Liver (tissue), 3 donors: ENCODE measurements at regions not wholly inside any gene's neighbourhood (a gene's known extent, or its start where the extent isn't known, plus 50 kb on each side); places are given as distances from the start of the nearest gene placed in this dataset.
A peak's percentile ranks its signal among the peaks of the same experiment; 100 is the strongest.

Experiments
- CTCF ChIP-seq: fragments of 150-350 bp; IDR thresholded peaks from 2 replicates; pipeline ENCODE4 v1.5.1; 2017; ENCODE audit warnings: improper control_type of control experiment, low read depth, low read length; ENCODE audit not compliant: missing input control
- HNF4A ChIP-seq, 2 donors: conservative IDR thresholded peaks; 2 replicates each; pipeline ENCODE4 v1.6.1; 2016; ENCODE audit warnings: antibody characterized with exemption in 2 of 2, mild to moderate bottlenecking in 2 of 2
- MAX ChIP-seq: IDR thresholded peaks from 2 replicates; pipeline ENCODE4 v1.6.1; 2016; ENCODE audit warnings: antibody characterized with exemption
- REST ChIP-seq: IDR thresholded peaks from 2 replicates; pipeline ENCODE4 v1.6.1; 2016; ENCODE audit warnings: antibody characterized with exemption, mild to moderate bottlenecking
- TAF1 ChIP-seq: conservative IDR thresholded peaks from 2 replicates; pipeline ENCODE4 v1.6.1; 2016; ENCODE audit warnings: antibody characterized with exemption, mild to moderate bottlenecking
- ZBTB33 ChIP-seq: IDR thresholded peaks from 2 replicates; pipeline ENCODE4 v1.6.1; 2016; ENCODE audit warnings: antibody characterized with exemption
- donor health status: healthy.
- donor health status: healthy.

- TF ChIP-seq TAF1 (no peak), CTCF (peak; percentile 100), HNF4A (conservative IDR thresholded peaks at IDR 0.05) (peak in 1 of 2 donors; percentile 34), MAX (no peak), ZBTB33 (no peak), REST (no peak)
These were observed 520.2 kb downstream of the REEP3 start for GRCh38 chr10:64041185-64041988.
